Stromal cell of bone marrow (primary cell): ENCODE measurements at regions not wholly inside any gene's neighbourhood (a gene's known extent, or its start where the extent isn't known, plus 50 kb on each side); places are given as distances from the start of the nearest gene placed in this dataset.
"Not testable (repeated sequence)": the region's sequence is repeated elsewhere in the genome, so short reads cannot be mapped to it uniquely, and the experiment has no call there.

Experiments
- DNase-seq: peaks from one replicate; pipeline ENCODE4 v3.0.0-alpha.2; 2012; ENCODE audit warnings: low read depth

- no peak for DNase-seq
Measured at GRCh38 chr7:23938215-23938614, 228.2 kb downstream of the STK31 start.

DNA sequence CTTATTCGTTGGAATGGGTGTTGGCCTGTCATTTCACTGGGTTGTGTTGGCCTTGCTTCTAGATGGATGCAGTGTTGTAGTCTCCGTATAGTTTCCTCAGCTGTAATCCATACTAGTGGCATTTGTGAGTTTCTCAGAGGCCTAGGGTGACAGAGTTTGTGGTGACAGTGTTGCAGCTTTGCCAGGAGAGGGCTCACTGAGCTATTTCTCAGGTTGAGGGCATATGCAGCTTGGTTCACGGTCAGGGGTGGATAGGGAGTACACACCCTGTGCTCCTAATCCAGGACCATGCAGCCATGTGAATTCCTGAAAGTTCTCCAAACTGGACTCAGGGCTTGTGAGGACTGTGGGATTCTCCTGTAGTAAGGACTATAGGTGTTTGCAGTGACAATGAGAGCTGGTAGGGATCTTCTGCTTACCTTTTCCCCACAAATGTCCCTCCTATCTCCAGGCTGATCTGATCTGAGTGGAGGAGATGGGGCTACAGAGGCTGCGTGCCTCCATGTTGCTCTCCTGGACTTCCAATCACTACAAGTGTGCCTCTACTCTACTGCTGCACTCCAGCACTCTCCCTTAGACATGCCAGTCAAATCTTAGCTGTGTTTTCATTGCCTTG lies 229.0 kb downstream of the STK31 start:
- DNase-seq: no peak

DNA sequence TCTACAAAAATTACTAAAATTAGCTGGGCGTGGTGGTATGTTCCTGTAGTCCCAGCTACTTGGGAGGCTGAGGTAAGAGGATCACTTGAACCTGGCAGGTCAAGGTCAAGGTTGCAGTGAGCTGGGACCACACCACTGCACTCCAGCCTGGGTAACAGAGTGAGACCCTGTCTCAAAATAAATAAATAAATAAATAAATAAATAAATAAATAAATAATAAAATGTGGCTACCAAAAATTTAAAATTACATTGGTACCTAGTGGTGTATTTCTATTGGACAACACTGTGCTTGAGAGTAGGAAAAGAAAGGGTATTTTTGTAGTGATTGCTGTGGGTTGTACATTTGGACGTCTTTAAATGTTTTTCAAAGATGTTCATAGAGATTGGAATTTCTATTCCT lies 229.7 kb downstream of the STK31 start:
- not testable (repeated sequence) for DNase-seq

GRCh38 chr7:23941551-23941950 lies 231.5 kb downstream of the STK31 start:
- DNase-seq: no peak

- no peak for DNase-seq
Measured at GRCh38 chr7:23942032-23942431, 232.0 kb downstream of the STK31 start.

- DNase-seq: no peak
Measured at GRCh38 chr7:23944131-23944530, 234.1 kb downstream of the STK31 start.

GRCh38 chr7:23945472-23945871 lies 235.5 kb downstream of the STK31 start:
- no peak for DNase-seq

GRCh38 chr7:23955145-23955544 lies 245.1 kb downstream of the STK31 start:
- no peak for DNase-seq

DNA sequence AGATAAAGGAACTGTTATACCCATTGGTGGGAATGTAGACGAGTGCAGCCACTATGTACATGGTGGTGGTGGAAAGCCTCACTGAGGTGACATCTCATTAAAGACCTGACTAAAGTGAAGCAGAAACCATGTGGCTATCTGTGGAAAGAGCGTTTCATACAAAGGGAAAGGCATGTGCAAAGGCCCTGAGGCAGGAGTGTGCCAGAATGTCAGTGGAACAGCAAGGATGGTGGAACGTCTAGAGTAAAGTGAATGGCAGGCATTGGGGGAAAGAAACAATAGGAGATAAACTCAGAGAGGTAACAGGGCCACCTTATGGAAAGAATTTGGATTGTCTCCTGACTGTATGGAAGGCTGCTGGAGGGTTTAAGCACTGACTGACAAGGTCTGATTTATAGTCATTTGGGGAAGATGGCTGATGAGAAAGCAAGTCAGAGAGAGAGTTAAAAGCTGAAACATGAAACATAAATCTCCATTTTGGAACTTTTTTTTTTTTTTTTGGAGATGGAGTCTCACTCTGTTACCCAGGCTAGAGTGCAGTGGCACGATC lies 245.7 kb downstream of the STK31 start:
- no peak for DNase-seq

DNA sequence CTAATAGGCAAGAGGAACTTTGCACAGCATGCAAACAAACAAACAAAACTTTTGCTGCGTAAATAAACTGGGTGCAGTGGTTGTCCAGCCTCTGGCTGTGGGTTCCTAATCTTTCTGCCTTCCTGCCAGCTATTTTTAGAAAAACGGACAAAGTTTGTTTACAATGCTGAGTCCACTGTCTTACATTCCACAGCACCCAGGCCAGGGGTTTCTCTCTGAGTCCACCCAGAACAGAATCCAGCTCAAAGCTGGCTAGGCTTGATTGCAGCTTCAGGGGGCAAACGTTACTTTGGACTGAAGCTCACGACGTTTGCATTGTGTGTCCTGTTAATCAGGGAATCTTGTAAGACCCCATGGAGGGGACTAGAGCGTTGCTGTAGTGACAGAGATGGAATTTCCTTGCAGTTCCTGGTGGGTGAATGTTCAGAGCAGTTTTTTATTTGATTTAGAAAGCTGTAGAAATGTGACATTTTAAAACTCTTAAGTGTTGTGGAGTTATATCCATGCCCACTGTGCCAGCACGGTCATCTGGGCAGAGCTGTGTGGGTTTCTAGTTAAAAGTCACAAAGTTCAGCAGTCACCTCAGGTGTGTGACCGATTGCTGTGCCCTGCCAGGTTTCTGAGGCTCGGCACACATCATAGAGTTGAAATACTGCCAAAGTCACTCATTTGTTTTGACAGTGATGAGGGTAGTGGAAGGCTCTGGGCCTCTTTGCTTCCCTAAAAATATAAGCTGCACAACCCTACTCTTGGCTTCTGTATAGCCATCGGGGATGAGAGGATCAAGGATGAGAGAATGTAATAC lies 247.0 kb downstream of the STK31 start:
- DNase-seq: no peak

GRCh38 chr7:23959821-23960220 lies 249.8 kb downstream of the STK31 start:
- DNase-seq: no peak

GRCh38 chr7:23960361-23960760 lies 250.3 kb downstream of the STK31 start:
- no peak for DNase-seq

DNA sequence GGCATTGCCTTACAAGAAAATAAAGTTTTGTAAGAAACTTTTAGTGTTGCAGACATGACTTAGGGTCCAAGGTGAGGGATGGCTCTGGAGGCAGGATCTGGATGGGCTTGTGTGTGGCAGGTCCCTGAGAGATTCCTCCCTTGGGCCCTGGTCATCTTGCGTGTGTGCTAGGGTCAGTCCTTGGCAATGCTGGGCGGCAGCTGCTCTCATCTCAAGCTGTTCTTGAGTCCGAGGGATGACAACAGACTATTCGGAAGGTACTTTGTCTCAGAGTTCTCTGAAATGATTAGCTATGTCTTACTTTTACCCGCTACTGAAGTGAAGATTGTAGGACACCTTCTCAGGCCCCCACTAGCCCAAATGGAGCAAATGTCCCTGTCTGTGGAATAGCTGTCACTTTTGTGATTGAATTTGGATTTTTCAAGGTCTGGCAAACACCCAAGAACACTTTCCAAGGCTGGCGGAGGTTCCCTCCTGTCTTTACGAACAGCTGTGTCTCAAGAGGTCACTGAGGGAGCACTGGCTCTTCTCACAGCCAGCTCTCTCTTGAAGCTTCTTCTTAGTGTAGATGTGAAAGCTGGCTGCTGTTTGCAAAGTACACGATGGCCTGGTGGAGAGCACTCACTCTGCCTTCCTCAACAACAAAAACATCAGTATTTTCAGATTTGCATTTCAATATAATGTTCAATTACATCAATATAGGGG lies 253.6 kb downstream of the STK31 start:
- no peak for DNase-seq

- no peak for DNase-seq
Measured at GRCh38 chr7:23964715-23965114, 254.7 kb downstream of the STK31 start.

- DNase-seq: no peak
Measured at GRCh38 chr7:23965296-23965695, 255.3 kb downstream of the STK31 start.

DNA sequence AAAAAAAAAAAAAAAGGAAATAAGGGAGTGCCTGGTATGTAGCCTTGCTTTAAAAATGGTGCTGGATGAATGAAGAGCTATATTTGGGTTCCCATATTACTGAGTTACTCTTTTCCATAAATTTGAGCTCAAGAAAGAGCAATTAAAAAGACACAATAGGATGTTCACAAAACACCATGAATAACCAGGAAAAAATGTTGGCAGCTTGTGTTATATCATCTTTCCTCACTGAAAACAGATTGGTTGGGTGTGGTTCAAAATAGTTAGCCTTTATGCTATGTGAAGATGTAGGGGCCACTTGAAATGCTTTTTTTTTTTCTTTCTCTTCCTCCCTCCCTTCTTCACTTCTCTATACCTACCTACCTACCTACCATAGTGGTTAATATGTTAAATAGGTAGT lies 256.9 kb downstream of the STK31 start:
- DNase-seq: no peak

DNA sequence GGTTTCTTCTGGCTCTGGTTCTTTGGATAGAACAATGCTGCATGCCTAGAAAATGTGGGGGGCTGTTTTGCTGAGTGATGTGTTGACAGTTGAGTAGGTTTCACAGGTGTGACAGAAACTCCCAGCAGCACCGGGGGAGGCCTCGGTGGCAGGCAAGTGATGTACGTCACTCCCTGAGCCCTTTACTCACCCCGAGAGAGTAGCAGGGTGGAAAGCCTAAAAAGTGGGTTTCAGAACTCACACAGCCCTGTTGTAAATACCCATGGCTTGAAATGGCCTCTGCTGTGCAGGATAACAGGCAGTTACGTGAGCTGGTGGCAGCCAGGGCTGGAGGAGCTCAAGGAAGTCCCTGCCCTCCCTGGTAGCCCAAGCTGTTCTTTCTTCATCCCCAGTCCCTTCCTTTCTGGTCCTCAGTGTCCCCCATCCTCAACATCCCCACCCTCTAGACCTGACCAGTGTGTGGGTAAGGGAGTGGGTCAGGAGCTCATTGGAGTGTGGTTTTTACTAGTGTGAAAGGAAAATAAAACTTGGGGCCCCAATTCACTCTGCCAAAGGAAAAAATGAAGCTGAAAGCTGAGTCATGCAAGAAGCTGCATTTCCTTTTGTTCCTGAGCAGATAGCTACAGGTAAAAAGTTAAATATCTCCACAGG lies 258.1 kb downstream of the STK31 start:
- DNase-seq: no peak

- DNase-seq: no peak
Measured at GRCh38 chr7:23968791-23969190, 258.8 kb downstream of the STK31 start.

DNA sequence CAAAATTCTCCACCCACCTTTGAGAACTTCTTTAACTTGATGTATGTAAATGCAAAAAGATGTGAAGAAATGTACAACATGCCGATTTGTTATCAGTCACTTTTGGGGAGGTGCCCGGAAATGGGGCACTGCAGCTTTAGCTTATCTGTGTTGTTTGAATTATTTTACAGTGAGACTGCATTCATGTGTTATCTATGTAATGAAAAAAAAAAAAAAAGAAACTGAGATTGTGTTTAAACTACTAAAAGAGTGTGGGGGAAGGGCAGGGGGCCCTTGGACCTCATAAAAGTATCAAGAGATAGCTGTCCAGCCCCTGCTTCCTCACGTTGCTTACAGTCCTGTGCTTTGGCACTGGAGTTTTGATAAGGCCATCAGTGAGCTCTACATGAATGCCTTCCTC lies 259.4 kb downstream of the STK31 start:
- no peak for DNase-seq

DNA sequence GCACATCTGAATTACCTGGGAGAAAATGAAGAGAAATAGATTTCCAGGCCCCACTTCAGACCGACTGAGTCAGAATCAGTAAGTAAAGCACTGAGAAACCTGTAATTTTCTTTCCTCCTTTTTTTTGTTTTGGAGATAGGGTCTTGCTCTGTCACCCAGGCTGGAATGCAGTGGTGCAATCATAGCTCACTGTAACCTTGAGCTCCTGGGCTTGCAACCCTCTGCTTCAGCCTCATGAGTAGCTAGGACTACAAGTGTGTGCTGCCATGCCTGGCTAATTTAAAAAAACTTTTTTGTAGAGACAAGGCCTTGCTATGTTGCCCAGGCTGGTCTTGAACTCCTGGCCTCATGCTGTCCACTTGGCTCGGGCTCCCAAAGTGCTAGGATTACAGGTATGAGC lies 260.2 kb downstream of the STK31 start:
- no peak for DNase-seq

DNA sequence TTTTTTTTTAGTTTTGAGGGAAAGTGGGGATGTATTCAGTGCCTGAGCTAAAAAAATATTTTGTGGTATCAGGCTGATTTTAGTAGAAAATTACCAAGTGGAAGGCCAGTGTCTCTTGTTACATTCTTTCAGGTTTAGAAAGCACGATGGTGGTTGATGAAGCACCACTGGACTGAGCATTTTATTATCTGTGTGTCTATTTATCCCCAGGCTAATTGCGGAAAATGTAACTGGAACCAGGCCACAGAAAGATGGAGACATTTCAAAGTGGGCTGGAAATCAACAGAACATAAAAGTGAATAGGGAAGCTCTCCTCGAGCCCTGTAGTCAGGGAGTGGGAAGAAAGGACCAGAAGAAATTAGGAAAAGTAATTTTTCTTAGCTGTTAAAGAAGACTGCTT lies 261.0 kb downstream of the STK31 start:
- DNase-seq: no peak

DNA sequence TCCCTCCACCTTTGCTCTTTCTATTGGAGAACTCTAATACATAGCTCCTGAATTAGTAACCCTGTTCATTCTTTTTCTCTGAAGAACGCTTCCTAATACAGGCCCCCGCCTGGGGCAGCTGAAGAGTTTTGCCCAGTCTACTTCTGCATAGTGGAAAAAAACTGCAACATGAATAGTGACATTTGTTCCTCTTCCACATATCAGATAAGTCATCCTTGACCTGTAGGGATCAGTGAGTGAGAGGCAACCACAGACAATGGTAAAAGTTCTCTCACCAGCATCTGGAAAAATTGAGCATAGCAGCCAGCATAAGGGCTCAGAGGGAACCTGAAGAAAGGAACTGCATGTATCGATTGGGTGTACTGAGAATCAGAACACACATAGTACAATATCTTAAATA lies 262.0 kb downstream of the STK31 start:
- DNase-seq: no peak
